IMR-90 (cell line): ENCODE measurements at regions not wholly inside any gene's neighbourhood (a gene's known extent, or its start where the extent isn't known, plus 50 kb on each side); places are given as distances from the start of the nearest gene placed in this dataset.

Experiments used
- ATAC-seq: fragments of 200-7000 bp; cut with Tn5 transposase; 2 replicates; pipeline ENCODE4 v1.9.1; 2020; ENCODE audit warnings: low read depth, mild to moderate bottlenecking, moderate library complexity
- BruUV-seq: library from RNA; stranded (reverse); fragments of 400-500 nt; replicated peaks from 2 replicates; lab custom pipeline; 2021; lab: Mats Ljungman, UMichigan
- CTCF ChIA-PET: fragments of 300-600 bp; formaldehyde crosslinking; extraction: SDS; loops from one replicate; lab custom pipeline; 2021; ENCODE audit warnings: antibody characterized with exemption; lab: Yijun Ruan, JAX
- POLR2A ChIA-PET: fragments of 300-600 bp; sonication (Branson Sonifier 250); formaldehyde crosslinking; loops from one replicate; lab custom pipeline; 2022; ENCODE audit warnings: antibody characterized with exemption; ENCODE audit not compliant: unreplicated experiment; lab: Charles Lee
- DNase-seq: peaks from one replicate; pipeline ENCODE4 v3.0.0; 2013
- H2AFZ ChIP-seq: replicated peaks from 2 replicates; pipeline ENCODE3; 2013; ENCODE audit warnings: low read length, mild to moderate bottlenecking; ENCODE audit not compliant: poor library complexity
- H2AK5ac ChIP-seq: 2 replicates; pipeline ENCODE4 v1.6.1; 2013; ENCODE audit warnings: low read depth, low read length, inconsistent platforms
- H2AK9ac ChIP-seq: replicated peaks from 2 replicates; pipeline ENCODE3; 2013; ENCODE audit warnings: mild to moderate bottlenecking, low read depth, low read length, moderate library complexity; ENCODE audit not compliant: poor library complexity
- H2BK120ac ChIP-seq: 2 replicates; pipeline ENCODE4 v1.6.1; 2013; ENCODE audit warnings: low read depth, low read length, inconsistent platforms
- H2BK15ac ChIP-seq: 3 replicates; pipeline ENCODE4 v1.6.1; 2013; ENCODE audit warnings: low read depth, low read length, inconsistent platforms
- H2BK20ac ChIP-seq: 2 replicates; pipeline ENCODE4 v1.6.1; 2013; ENCODE audit warnings: low read depth, mild to moderate bottlenecking, inconsistent platforms, low read length, moderate library complexity
- H2BK5ac ChIP-seq: 2 replicates; pipeline ENCODE4 v1.6.1; 2013; ENCODE audit warnings: mild to moderate bottlenecking, low read depth, low read length, inconsistent platforms; ENCODE audit not compliant: poor library complexity, severe bottlenecking
- H3K14ac ChIP-seq: replicated peaks from 2 replicates; pipeline ENCODE4 v1.6.1; 2013; ENCODE audit warnings: low read depth, low read length, inconsistent platforms
- H3K18ac ChIP-seq: 2 replicates; pipeline ENCODE4 v1.6.1; 2013; ENCODE audit warnings: low read depth, low read length, control low read depth
- H3K23ac ChIP-seq: 2 replicates; pipeline ENCODE4 v1.6.1; 2013; ENCODE audit warnings: low read depth, low read length, inconsistent platforms
- H3K27ac ChIP-seq: 2 replicates; pipeline ENCODE4 v1.5.1; 2013; ENCODE audit warnings: mild to moderate bottlenecking, control low read depth, low read length; ENCODE audit not compliant: insufficient read depth
- H3K27me3 ChIP-seq: 2 replicates; pipeline ENCODE4 v1.6.1; 2013; ENCODE audit warnings: low read length; ENCODE audit not compliant: control insufficient read depth, insufficient read depth
- H3K36me3 ChIP-seq: 2 replicates; pipeline ENCODE4 v1.6.1; 2013; ENCODE audit warnings: low read length, mixed read lengths; ENCODE audit not compliant: control insufficient read depth, insufficient read depth
- H3K4ac ChIP-seq: 2 replicates; pipeline ENCODE4 v1.6.1; 2013; ENCODE audit warnings: low read depth, low read length, inconsistent platforms
- H3K4me1 ChIP-seq: 2 replicates; pipeline ENCODE4 v1.6.1; 2013; ENCODE audit warnings: low read length, mixed read lengths; ENCODE audit not compliant: control insufficient read depth, insufficient read depth
- H3K4me2 ChIP-seq: 2 replicates; pipeline ENCODE4 v1.6.1; 2013; ENCODE audit warnings: low read depth, mild to moderate bottlenecking, control low read depth, low read length, moderate library complexity
- H3K4me3 ChIP-seq: 2 replicates; pipeline ENCODE4 v1.5.1; 2013; ENCODE audit warnings: low read depth, mild to moderate bottlenecking, control low read depth, low read length, moderate library complexity; ENCODE audit not compliant: insufficient read depth
- H3K56ac ChIP-seq: 2 replicates; pipeline ENCODE4 v1.6.1; 2013; ENCODE audit warnings: low read length, inconsistent platforms; ENCODE audit not compliant: insufficient read depth; ENCODE audit errors: extremely low read depth
- H3K79me1 ChIP-seq, 2 experiments: 2 replicates each; pipeline ENCODE4 v1.6.1; 2013; ENCODE audit warnings: low read length in 2 of 2, inconsistent platforms in 1 of 2, low read depth in 1 of 2
- H3K9ac ChIP-seq: 2 replicates; pipeline ENCODE4 v1.6.1; 2013; ENCODE audit warnings: low read depth, low read length, control low read depth
- H3K9me1 ChIP-seq: 2 replicates; pipeline ENCODE4 v1.6.1; 2013; ENCODE audit warnings: low read length, inconsistent platforms; ENCODE audit not compliant: insufficient read depth
- H3K9me3 ChIP-seq: 2 replicates; pipeline ENCODE4 v1.6.1; 2013; ENCODE audit warnings: low read length; ENCODE audit not compliant: control insufficient read depth, insufficient read depth
- H4K20me1 ChIP-seq: 2 replicates; pipeline ENCODE4 v1.6.1; 2013; ENCODE audit warnings: low read length, inconsistent platforms; ENCODE audit not compliant: insufficient read depth
- H4K5ac ChIP-seq: 2 replicates; pipeline ENCODE4 v1.6.1; 2013; ENCODE audit warnings: mild to moderate bottlenecking, low read depth, low read length, control low read depth
- H4K8ac ChIP-seq, 2 experiments: 2 replicates each; pipeline ENCODE4 v1.6.1; 2013; ENCODE audit warnings: low read depth in 2 of 2, low read length in 2 of 2, control low read depth in 1 of 2, inconsistent platforms in 1 of 2
- H4K91ac ChIP-seq: 2 replicates; pipeline ENCODE4 v1.6.1; 2013; ENCODE audit warnings: low read depth, low read length, inconsistent platforms; ENCODE audit not compliant: insufficient read depth
- FOS ChIP-seq: fragments of 150-350 bp; IDR thresholded peaks from 2 replicates; pipeline ENCODE4 v1.6.1; 2016; ENCODE audit warnings: low read depth, low read length
- RCOR1 ChIP-seq: IDR thresholded peaks from 2 replicates; pipeline ENCODE4 v1.6.1; 2012; ENCODE audit warnings: mild to moderate bottlenecking, low read length, improper control_type of control experiment; ENCODE audit not compliant: insufficient replicate concordance
- SMC3 ChIP-seq: fragments of 150-350 bp; IDR thresholded peaks from 2 replicates; pipeline ENCODE4 v1.6.1; 2016; ENCODE audit warnings: low read depth, mild to moderate bottlenecking, antibody characterized with exemption, low read length, moderate library complexity
- dilution Hi-C: fragments of 300-500 bp; cut with HindIII; formaldehyde crosslinking; loops from one replicate; pipeline ENCODE4 v1.14.3; 2018; ENCODE audit warnings: low sequenced_read_pairs; ENCODE audit not compliant: unreplicated experiment
- in situ Hi-C: fragments of 300-500 bp; cut with MboI; formaldehyde crosslinking; loops from 3 replicates; pipeline ENCODE4 v1.14.3; 2019; ENCODE audit warnings: low sequenced_read_pairs, inconsistent platforms, mixed read lengths
- intact Hi-C: fragments of 100-400 bp; cut with micrococcal nuclease; formaldehyde crosslinking; loops from 2 replicates; pipeline ENCODE4 v1.10.0; 2022
- TF ChIP-seq, protein P1 (sequence below): fragments of 150-350 bp; IDR thresholded peaks from 2 replicates; pipeline ENCODE4 v1.6.1; 2017; ENCODE audit warnings: mild to moderate bottlenecking, antibody characterized with exemption, low read length, low read depth

DNA sequence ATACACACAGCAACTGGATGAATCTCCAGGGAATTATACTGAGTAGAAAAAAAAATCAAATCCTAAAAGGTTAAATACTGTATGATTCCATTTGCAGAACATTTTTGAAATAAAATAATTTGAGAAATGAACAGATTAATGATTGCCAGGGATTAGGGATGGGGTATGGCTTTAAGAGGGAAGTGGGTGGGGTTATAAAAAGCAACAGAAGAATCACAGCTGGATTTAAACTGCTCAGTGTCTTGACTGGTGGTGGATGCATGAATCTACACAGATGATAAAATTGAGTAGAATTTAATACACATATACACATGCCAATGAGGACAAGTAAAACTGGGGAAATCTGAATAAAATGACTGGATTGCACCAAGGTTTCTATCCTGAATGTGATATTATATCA is 79.7 kb upstream of the GOLGA8B start:
- ChIA-PET POLR2A (no interaction called here), CTCF (no interaction called here)
- H2AK5ac ChIP-seq, result no peak overlapping the region
- no peak overlapping the region for H3K56ac ChIP-seq
- TF ChIP-seq, protein P1, sequence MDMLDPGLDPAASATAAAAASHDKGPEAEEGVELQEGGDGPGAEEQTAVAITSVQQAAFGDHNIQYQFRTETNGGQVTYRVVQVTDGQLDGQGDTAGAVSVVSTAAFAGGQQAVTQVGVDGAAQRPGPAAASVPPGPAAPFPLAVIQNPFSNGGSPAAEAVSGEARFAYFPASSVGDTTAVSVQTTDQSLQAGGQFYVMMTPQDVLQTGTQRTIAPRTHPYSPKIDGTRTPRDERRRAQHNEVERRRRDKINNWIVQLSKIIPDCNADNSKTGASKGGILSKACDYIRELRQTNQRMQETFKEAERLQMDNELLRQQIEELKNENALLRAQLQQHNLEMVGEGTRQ, result no peak
- TF ChIP-seq RCOR1 (no peak), SMC3 (no peak), FOS (no peak)
- no peak overlapping the region for H3K14ac ChIP-seq
- H3K4me3 ChIP-seq, result no peak overlapping the region
- H2BK20ac ChIP-seq, result no peak overlapping the region
- no peaks in the 10 kb centered on the region for H3K9me3 ChIP-seq
- no peak overlapping the region for H4K5ac ChIP-seq
- no peak overlapping the region for H3K4me2 ChIP-seq
- no peak overlapping the region for H4K8ac ChIP-seq
- in situ Hi-C loops, result no loop called here
- H4K91ac ChIP-seq, result no peak overlapping the region
- dilution Hi-C loops, result no loop called here
- intact Hi-C loops, result no loop called here
- H2BK120ac ChIP-seq, result no peak overlapping the region
- no peak overlapping the region for H3K18ac ChIP-seq
- BruUV-seq, result no TSS peak
- no peak overlapping the region for H3K9ac ChIP-seq
- peaks cover 10% of the 10 kb centered on the region for H3K27me3 ChIP-seq
- no peak overlapping the region for H3K4ac ChIP-seq
- H3K23ac ChIP-seq, result no peak overlapping the region
- ATAC-seq (no peak), DNase-seq (no peak)
- no peaks in the 10 kb centered on the region for H3K36me3 ChIP-seq
- no peaks in the 10 kb centered on the region for H3K4me1 ChIP-seq
- no peaks in the 10 kb centered on the region for H4K20me1 ChIP-seq
- no peak overlapping the region for H2AK9ac ChIP-seq
- no peak overlapping the region for H3K27ac ChIP-seq
- H2BK5ac ChIP-seq, result no peak overlapping the region
- H3K9me1 ChIP-seq, result no peaks in the 10 kb centered on the region
- H2AFZ ChIP-seq, result no peak overlapping the region
- H3K79me1 ChIP-seq, result no peaks in the 10 kb centered on the region
- H2BK15ac ChIP-seq, result no peak overlapping the region
